NB4 (cell line): ENCODE measurements at regions not wholly inside any gene's neighbourhood (a gene's known extent, or its start where the extent isn't known, plus 50 kb on each side); places are given as distances from the start of the nearest gene placed in this dataset.

ENCODE experiments used
- CTCF ChIP-seq: IDR thresholded peaks from one replicate; pipeline ENCODE4 v1.5.1; 2012; ENCODE audit warnings: low read depth, low read length
- MAX ChIP-seq: IDR thresholded peaks from 2 replicates; pipeline ENCODE4 v1.6.1; 2011; ENCODE audit warnings: low read depth, low read length
- MYC ChIP-seq: IDR thresholded peaks from 2 replicates; pipeline ENCODE4 v1.6.1; 2011; ENCODE audit warnings: low read depth, low read length
- POLR2A ChIP-seq: IDR thresholded peaks from 2 replicates; pipeline ENCODE4 v1.6.1; 2011; ENCODE audit warnings: mild to moderate bottlenecking; ENCODE audit not compliant: insufficient read length; ENCODE audit errors: extremely low read depth

GRCh38 chr6:22409486-22409885 is 112.7 kb upstream of the PRL start:
- no peak for TF ChIP-seq CTCF
- TF ChIP-seq MAX, result no peak
- no peak for TF ChIP-seq POLR2A
- TF ChIP-seq MYC, result no peak
